Endodermal cell (in vitro differentiated cells): ENCODE measurements at regions not wholly inside any gene's neighbourhood (a gene's known extent, or its start where the extent isn't known, plus 50 kb on each side); places are given as distances from the start of the nearest gene placed in this dataset.

Source experiments
- DNase-seq: peaks from one replicate; pipeline ENCODE4 v3.0.0-alpha.2; 2017
- H3K27ac ChIP-seq: 2 replicates; pipeline ENCODE4 v1.5.1; 2013; ENCODE audit warnings: mild to moderate bottlenecking, low read depth, low read length, moderate library complexity
- H3K27me3 ChIP-seq: 2 replicates; pipeline ENCODE4 v1.6.1; 2013; ENCODE audit warnings: mild to moderate bottlenecking, low read length, moderate library complexity; ENCODE audit not compliant: insufficient read depth, control insufficient read depth, poor library complexity, severe bottlenecking
- H3K36me3 ChIP-seq: 2 replicates; pipeline ENCODE4 v1.7.0; 2013; ENCODE audit warnings: mild to moderate bottlenecking, low read length, moderate library complexity; ENCODE audit not compliant: control insufficient read depth, insufficient read depth
- H3K4me1 ChIP-seq: one replicate; pipeline ENCODE4 v1.7.0; 2013; ENCODE audit warnings: low read length; ENCODE audit not compliant: control insufficient read depth, insufficient read depth
- H3K4me3 ChIP-seq: 2 replicates; pipeline ENCODE4 v1.5.1; 2013; ENCODE audit warnings: mild to moderate bottlenecking, low read length, moderate library complexity
- H3K9ac ChIP-seq: 2 replicates; pipeline ENCODE4 v1.6.1; 2013; ENCODE audit warnings: mild to moderate bottlenecking, low read length, moderate library complexity; ENCODE audit not compliant: poor library complexity, severe bottlenecking; ENCODE audit errors: extremely low read depth
- H3K9me3 ChIP-seq: 2 replicates; pipeline ENCODE4 v1.6.1; 2013; ENCODE audit warnings: mild to moderate bottlenecking, low read length, moderate library complexity; ENCODE audit not compliant: control insufficient read depth
- H3K27ac Mint-ChIP-seq: 2 replicates; pipeline ENCODE4 v1.8.0; 2020; ENCODE audit warnings: mixed read lengths
- H3K27me3 Mint-ChIP-seq: 2 replicates; pipeline ENCODE4 v1.8.0; 2021; ENCODE audit warnings: mild to moderate bottlenecking, mixed read lengths; ENCODE audit not compliant: insufficient read depth
- H3K36me3 Mint-ChIP-seq: 2 replicates; pipeline ENCODE4 v1.8.0; 2020; ENCODE audit warnings: low read depth, mixed read lengths
- H3K4me1 Mint-ChIP-seq: 2 replicates; pipeline ENCODE4 v1.8.0; 2020; ENCODE audit warnings: mixed read lengths
- H3K4me3 Mint-ChIP-seq: 2 replicates; pipeline ENCODE4 v1.8.0; 2020; ENCODE audit warnings: mild to moderate bottlenecking, moderate library complexity, mixed read lengths
- H3K9me3 Mint-ChIP-seq: 2 replicates; pipeline ENCODE4 v1.8.0; 2020; ENCODE audit warnings: mild to moderate bottlenecking, mixed read lengths
- CTCF ChIP-seq: fragments of 200-600 bp; sonication (generic); conservative IDR thresholded peaks from 2 replicates; pipeline ENCODE4 v1.5.0; 2021; ENCODE audit warnings: antibody characterized with exemption, mild to moderate bottlenecking
- WGBS, 2 experiments: methylation state at CpG; one replicate each; pipeline versions ENCODE4 v1.1.5 to v1.1.7; 2013; ENCODE audit warnings: missing lambda C conversion rate in 2 of 2, mixed read lengths in 1 of 2; ENCODE audit not compliant: insufficient coverage in 1 of 2, insufficient read length in 1 of 2; 5-methylcytosine and 5-hydroxymethylcytosine counted together

- H3K27me3 Mint-ChIP-seq, result no peaks in the 10 kb centered on the region
- H3K9me3 ChIP-seq, result peaks cover 15% of the 10 kb centered on the region
- H3K9me3 Mint-ChIP-seq, result no peaks in the 10 kb centered on the region
- 87% methylated on average over 6 of the region's 6 CpGs for WGBS, 2 experiments
- TF ChIP-seq CTCF, result no peak
- no peak for DNase-seq
- H3K27ac Mint-ChIP-seq, result no peak overlapping the region
- no peak overlapping the region for H3K27ac ChIP-seq
- H3K36me3 ChIP-seq, result no peaks in the 10 kb centered on the region
- no peak overlapping the region for H3K4me3 Mint-ChIP-seq
- H3K4me1 Mint-ChIP-seq, result peaks cover 18% of the 10 kb centered on the region
- H3K27me3 ChIP-seq, result no peaks in the 10 kb centered on the region
- no peaks in the 10 kb centered on the region for H3K36me3 Mint-ChIP-seq
- no peak overlapping the region for H3K9ac ChIP-seq
- no peak overlapping the region for H3K4me3 ChIP-seq
- H3K4me1 ChIP-seq, result peaks cover 9% of the 10 kb centered on the region
Measured at GRCh38 chr20:40294175-40294574, 394.9 kb downstream of the MAFB start.

- TF ChIP-seq CTCF, result no peak
- H3K4me1 ChIP-seq, result peaks cover 5% of the 10 kb centered on the region
- 63 to 86% methylated on average over 1 of the region's 1 CpG for WGBS, 2 experiments
- H3K27ac Mint-ChIP-seq, result no peak overlapping the region
- no peak overlapping the region for H3K27ac ChIP-seq
- no peak for DNase-seq
- H3K9me3 Mint-ChIP-seq, result no peaks in the 10 kb centered on the region
- H3K9ac ChIP-seq, result no peak overlapping the region
- no peak overlapping the region for H3K4me3 ChIP-seq
- peaks cover 15% of the 10 kb centered on the region for H3K9me3 ChIP-seq
- peaks cover 14% of the 10 kb centered on the region for H3K4me1 Mint-ChIP-seq
- no peaks in the 10 kb centered on the region for H3K27me3 ChIP-seq
- no peaks in the 10 kb centered on the region for H3K36me3 Mint-ChIP-seq
- H3K36me3 ChIP-seq, result no peaks in the 10 kb centered on the region
- no peak overlapping the region for H3K4me3 Mint-ChIP-seq
- no peaks in the 10 kb centered on the region for H3K27me3 Mint-ChIP-seq
Measured at GRCh38 chr20:40293740-40294139, 395.3 kb downstream of the MAFB start.

- Histone ChIP-seq H3K36me3 (no peaks in the 10 kb centered on the region), H3K9ac (no peak overlapping the region), H3K4me3 (no peak overlapping the region), H3K27me3 (no peaks in the 10 kb centered on the region), H3K4me1 (peaks cover 4% of the 10 kb centered on the region), H3K27ac (no peak overlapping the region), H3K9me3 (peaks cover 3% of the 10 kb centered on the region)
- H3K4me3 Mint-ChIP-seq, result no peak overlapping the region
- no peak overlapping the region for H3K27ac Mint-ChIP-seq
- H3K4me1 Mint-ChIP-seq, result peaks cover 18% of the 10 kb centered on the region
- TF ChIP-seq CTCF, result no peak
- H3K9me3 Mint-ChIP-seq, result no peaks in the 10 kb centered on the region
- no peak for DNase-seq
- H3K36me3 Mint-ChIP-seq, result no peaks in the 10 kb centered on the region
- no peaks in the 10 kb centered on the region for H3K27me3 Mint-ChIP-seq
- WGBS, 2 experiments, result 96% methylated on average over 2 of the region's 2 CpGs; no CpG with 5 or more reads in 1 of the 2 experiments
Measured at GRCh38 chr20:40291493-40292135, 397.4 kb downstream of the MAFB start.
